ENCODE measurements at regions not wholly inside any gene's neighbourhood (a gene's known extent, or its start where the extent isn't known, plus 50 kb on each side); places are given as distances from the start of the nearest gene placed in this dataset.

GRCh38 chr2:146467425-146467824, 1377.4 kb upstream of the ACVR2A start:
- TF ChIP-seq CTCF (IDR thresholded peaks at IDR 0.05) = no peak
- TF ChIP-seq POLR2A (IDR thresholded peaks at IDR 0.05) = no peak
- TF ChIP-seq POLR2AphosphoS5 (IDR thresholded peaks at IDR 0.05) = no peak
- no peak for TF ChIP-seq EP300 (IDR thresholded peaks at IDR 0.05)

All from sigmoid colon (tissue), 4 donors.